Adrenal gland (tissue), 5 donors: ENCODE measurements at regions not wholly inside any gene's neighbourhood (a gene's known extent, or its start where the extent isn't known, plus 50 kb on each side); places are given as distances from the start of the nearest gene placed in this dataset.

Experiments used
- CTCF ChIP-seq, 6 experiments: fragments of 450-650 bp in 4 of 6; fragments of 200-600 bp in 2 of 6; sonication (generic) in 1 of 6; IDR thresholded peaks; 1 replicate in 5 of 6; 2 replicates in 1 of 6; pipeline versions ENCODE4 v1.5.1 to v1.8.0; 2016 to 2021; ENCODE audit warnings: antibody characterized with exemption in 6 of 6, mild to moderate bottlenecking in 2 of 6, moderate library complexity in 1 of 6
- POLR2A ChIP-seq, 2 donors: fragments of 450-650 bp; IDR thresholded peaks; one replicate each; pipeline ENCODE4 v1.6.1; 2017; ENCODE audit warnings: antibody characterized with exemption in 2 of 2, mild to moderate bottlenecking in 2 of 2, moderate library complexity in 1 of 2
- donor health status: DM: no; HTN: no; CAD: no.

GRCh38 chr1:194833111-194833510 is 1646.7 kb upstream of the B3GALT2 start:
- no peak for TF ChIP-seq POLR2A (IDR thresholded peaks at IDR 0.05)
- no peak for TF ChIP-seq CTCF (IDR thresholded peaks at IDR 0.05)
